HG03045 (cell line): ENCODE measurements at regions not wholly inside any gene's neighbourhood (a gene's known extent, or its start where the extent isn't known, plus 50 kb on each side); places are given as distances from the start of the nearest gene placed in this dataset.
"Not testable (repeated sequence)": the region's sequence is repeated elsewhere in the genome, so short reads cannot be mapped to it uniquely, and the experiment has no call there.

Source experiments
- ATAC-seq: cut with Tn5 transposase; IDR thresholded peaks from one replicate; pipeline ENCODE4 v1.9.1; 2021; ENCODE audit warnings: mild to moderate bottlenecking, moderate library complexity; ENCODE audit not compliant: unreplicated experiment

GRCh38 chr10:30703446-30703845 is 73.9 kb upstream of the LYZL2 start:
- not testable (repeated sequence) for ATAC-seq

DNA sequence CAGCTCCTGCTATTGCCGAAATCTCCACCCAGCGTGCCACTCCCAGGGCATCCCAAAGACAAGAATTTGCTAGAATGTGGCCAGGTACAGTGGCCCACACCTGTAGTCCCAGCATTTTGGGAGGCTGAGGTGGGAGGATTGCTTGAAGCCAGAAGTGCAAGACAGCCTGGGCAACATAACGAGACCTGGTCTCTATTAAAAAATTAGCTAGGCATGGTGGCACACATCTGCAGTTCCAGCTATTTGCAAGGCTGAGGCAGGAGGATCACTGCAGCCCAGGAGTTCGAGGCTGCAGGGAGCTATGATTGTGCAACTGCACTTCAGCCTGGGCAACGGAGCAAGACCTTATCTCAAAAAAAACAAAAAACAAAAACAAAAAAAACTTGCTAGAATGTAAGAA is 73.3 kb upstream of the LYZL2 start:
- ATAC-seq, result no peak

DNA sequence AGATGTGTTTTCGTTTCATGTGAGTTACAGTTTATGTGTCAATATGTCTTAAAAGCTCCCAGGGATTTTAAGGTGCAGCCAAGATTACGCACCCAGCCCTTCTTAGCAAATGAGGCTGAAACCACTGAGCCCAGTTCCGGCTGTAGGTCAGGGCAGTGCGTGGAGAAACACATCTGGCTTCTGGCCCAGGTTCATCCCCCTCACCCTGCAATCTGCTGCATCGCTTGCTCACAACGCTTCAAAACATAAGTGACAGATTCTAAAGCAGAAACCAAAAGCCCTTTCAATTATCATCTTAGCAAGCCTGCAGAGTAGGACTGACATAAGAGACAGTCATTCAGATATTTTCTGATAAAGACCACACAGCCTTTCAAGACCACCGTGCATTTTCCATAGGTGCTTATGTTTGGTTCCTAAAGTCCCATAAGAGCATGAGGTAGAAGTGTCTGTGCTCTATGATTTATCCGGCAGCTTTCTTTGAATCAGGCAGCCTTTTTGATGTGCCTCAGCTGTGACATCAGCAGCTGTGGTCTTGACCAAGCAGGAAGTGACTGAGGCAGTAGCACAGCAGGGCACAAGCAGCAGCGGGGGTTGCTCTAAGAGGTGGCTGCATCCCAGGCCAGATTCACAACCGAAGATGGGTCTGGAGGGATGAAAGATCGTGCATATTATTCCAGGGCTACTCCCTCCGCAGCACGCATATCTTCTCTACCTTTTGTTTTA is 72.1 kb upstream of the LYZL2 start:
- ATAC-seq, result peak; percentile 67

DNA sequence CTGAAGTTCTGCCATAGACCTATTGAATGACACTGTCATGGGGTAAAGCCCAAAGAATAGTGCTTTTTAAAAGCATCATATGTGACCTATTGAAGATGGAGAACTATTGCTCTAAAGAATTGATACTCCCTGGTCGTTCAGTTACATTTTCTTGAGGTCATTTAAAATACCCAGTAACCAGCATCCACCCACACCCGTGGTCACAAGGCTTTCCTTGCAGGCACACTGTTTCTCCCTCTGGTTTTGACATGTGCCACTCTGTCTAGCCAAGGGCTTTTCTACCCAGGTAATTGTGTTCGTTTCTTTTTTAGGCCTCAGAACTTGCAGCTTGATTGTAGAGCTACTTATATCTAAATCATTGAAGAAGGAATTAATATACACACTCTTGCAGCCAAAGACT is 68.3 kb upstream of the LYZL2 start:
- no peak for ATAC-seq

- ATAC-seq, result not testable (repeated sequence)
Measured at GRCh38 chr10:30697221-30697620, 67.7 kb upstream of the LYZL2 start.

- not testable (repeated sequence) for ATAC-seq
Measured at GRCh38 chr10:30696416-30697185, 67.0 kb upstream of the LYZL2 start.

- ATAC-seq, result not testable (repeated sequence)
Measured at GRCh38 chr10:30695481-30696236, 66.1 kb upstream of the LYZL2 start.

GRCh38 chr10:30694518-30695228 is 65.1 kb upstream of the LYZL2 start:
- ATAC-seq, result no peak

GRCh38 chr10:30691639-30692015 is 62.1 kb upstream of the LYZL2 start:
- no peak for ATAC-seq

DNA sequence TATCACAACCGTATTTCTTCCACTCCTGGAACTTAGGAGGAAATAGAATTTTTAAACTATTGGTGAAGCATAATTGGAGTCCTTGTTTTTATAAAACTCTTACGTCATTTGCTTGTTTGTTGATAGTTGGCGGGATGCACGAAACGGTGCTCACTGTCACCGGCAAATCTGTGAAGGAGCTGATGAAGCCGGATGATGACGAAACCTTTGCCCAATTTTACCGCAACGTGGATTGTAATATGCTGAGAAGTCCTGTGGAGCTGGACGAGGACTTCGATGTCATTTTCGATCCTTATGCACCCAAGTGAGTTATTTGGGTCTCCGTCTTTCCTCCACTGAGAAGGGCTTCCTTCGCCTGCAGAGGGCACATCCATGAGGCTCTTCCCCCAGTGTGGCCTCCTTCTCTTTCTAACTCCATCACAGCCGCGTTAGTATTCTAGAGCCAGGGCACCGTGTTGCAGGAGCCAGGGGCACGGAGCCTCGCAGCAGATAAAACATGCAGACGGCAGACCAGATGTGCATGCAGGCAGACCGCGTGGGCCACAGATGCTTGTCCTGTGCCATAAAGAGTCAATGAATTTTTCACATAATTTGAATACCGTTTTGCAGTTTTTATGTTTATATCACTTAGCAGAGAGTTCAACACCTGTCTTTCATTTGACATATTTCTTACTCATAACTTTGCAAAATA is 61.5 kb upstream of the LYZL2 start:
- ATAC-seq, result not testable (repeated sequence)

GRCh38 chr10:30688456-30688855 is 58.9 kb upstream of the LYZL2 start:
- ATAC-seq, result no peak

DNA sequence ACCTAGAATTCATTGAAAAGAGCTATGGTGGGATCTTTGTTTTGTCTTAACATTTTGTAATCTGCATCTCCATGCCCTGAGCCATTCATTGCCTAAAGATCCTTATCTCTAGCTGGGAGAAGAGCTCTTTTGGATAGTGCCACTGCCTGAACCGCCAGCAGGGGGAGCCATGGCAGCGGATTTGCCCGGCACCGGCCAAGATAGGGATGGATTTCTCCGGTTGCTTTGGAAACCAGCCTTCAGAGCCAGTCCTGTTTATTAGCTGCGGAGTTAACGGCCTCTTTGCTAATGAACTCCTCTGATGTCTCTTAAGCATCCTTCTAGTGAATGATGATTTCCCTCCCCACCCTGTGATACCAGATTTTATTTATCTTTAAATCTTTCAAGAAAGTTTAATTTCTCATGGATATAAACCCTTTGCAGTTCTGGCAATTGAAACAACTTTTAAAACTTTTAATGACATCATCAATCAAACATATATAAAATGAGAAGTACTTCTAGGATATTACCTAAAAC is 58.2 kb upstream of the LYZL2 start:
- peak; percentile 77 for ATAC-seq

GRCh38 chr10:30686708-30687107 is 57.2 kb upstream of the LYZL2 start:
- ATAC-seq, result no peak

DNA sequence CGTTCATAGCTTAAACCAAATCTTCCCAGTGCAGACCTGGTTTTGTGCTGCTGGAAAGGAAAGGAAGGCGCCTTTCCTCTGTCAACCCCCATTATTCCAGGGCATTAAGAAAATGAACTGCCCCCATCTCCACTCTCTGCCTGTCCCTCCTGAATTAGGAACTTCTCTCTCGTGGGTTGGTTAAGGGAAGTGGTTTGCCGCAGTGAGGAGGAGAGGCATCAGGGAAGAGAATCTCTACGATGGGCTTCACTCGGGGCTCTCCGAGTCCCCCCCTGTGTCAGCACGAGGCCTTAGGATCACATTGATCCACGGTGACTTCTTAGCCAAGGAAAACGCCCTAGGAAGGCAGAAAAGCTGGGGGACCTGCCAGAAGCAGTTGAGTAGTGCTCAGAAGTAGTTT is 53.9 kb upstream of the LYZL2 start:
- ATAC-seq, result no peak

- ATAC-seq, result not testable (repeated sequence)
Measured at GRCh38 chr10:30682377-30683199, 53.0 kb upstream of the LYZL2 start.

- no peak for ATAC-seq
Measured at GRCh38 chr10:30680908-30681307, 51.4 kb upstream of the LYZL2 start.
